ENCODE measurements at regions not wholly inside any gene's neighbourhood (a gene's known extent, or its start where the extent isn't known, plus 50 kb on each side); places are given as distances from the start of the nearest gene placed in this dataset.

GRCh38 chr14:97902630-97903029, 1105.4 kb downstream of the VRK1 start:
- no peak overlapping the region for H3K4me3 Mint-ChIP-seq
- H3K4me1 Mint-ChIP-seq (ENCODE audit: low read depth): no peaks in the 10 kb centered on the region
- no peak overlapping the region for H3K27ac Mint-ChIP-seq
- no peaks in the 10 kb centered on the region for H3K36me3 Mint-ChIP-seq (ENCODE audit: low read depth)
- no peaks in the 10 kb centered on the region; the same call in 1 of the 2 replicates for H3K27me3 Mint-ChIP-seq (ENCODE audit: insufficient read depth)
- no peak for TF ChIP-seq CTCF (IDR thresholded peaks at IDR 0.05)
- peaks cover 46% of the 10 kb centered on the region for H3K9me3 Mint-ChIP-seq
- DNase-seq: no peak

- Mint-ChIP-seq H3K27me3 (ENCODE audit: insufficient read depth) (no peaks in the 10 kb centered on the region; the same call in 1 of the 2 replicates), H3K9me3 (peaks cover 41% of the 10 kb centered on the region), H3K4me1 (ENCODE audit: low read depth) (no peaks in the 10 kb centered on the region), H3K4me3 (no peak overlapping the region), H3K27ac (no peak overlapping the region), H3K36me3 (ENCODE audit: low read depth) (no peaks in the 10 kb centered on the region)
- no peak for DNase-seq
- TF ChIP-seq CTCF (IDR thresholded peaks at IDR 0.05): no peak
Measured at GRCh38 chr14:97903821-97904220, 1106.6 kb downstream of the VRK1 start.

DNA sequence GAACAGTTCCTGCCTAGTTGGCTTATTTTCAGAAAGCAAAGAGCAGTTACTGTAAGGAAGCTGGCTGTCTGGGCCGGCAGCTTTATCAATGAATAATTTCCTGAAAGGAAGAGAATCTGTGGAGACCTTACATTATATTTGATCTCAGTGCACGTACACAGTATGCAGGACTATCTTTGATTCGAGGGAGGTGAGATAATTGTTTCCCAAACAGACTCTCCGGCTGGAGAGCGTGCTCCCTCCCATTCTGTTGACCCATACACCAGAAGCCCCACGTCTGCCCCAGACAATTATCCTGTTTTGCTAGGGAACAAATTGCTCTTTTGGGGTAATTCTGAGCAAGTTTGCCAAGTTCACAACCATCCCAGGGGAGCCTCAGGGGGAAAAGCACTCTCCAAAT, 1115.0 kb downstream of the VRK1 start:
- no peak overlapping the region for H3K4me3 Mint-ChIP-seq
- H3K9me3 Mint-ChIP-seq: peaks cover 49% of the 10 kb centered on the region
- H3K27me3 Mint-ChIP-seq (ENCODE audit: insufficient read depth): peaks cover 3% of the 10 kb centered on the region; the same call in 1 of the 2 replicates
- H3K36me3 Mint-ChIP-seq (ENCODE audit: low read depth): no peaks in the 10 kb centered on the region
- no peak overlapping the region for H3K27ac Mint-ChIP-seq
- TF ChIP-seq CTCF (IDR thresholded peaks at IDR 0.05): no peak
- no peak for DNase-seq
- H3K4me1 Mint-ChIP-seq (ENCODE audit: low read depth): no peaks in the 10 kb centered on the region

DNA sequence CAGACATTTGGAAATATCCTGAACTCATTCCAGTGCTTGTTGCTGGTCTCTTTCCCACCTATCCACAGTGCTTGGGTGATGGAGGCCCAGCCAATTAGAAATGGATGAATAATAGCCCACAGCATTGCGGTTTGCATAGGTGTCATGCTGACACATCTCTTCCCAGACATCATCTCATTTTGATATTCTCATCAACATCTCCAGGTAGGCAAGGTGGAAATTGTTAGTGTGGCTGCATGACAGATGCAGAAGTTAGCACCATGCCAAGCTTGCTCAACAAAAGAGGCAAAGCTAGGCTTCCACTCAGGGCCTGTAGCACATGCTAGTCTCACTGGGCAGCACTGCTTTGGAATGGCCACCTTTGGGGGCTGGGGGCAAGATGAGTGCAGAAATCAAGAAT, 1118.9 kb downstream of the VRK1 start:
- H3K27ac Mint-ChIP-seq: no peak overlapping the region
- H3K36me3 Mint-ChIP-seq (ENCODE audit: low read depth): no peaks in the 10 kb centered on the region
- no peak for DNase-seq
- no peaks in the 10 kb centered on the region for H3K4me1 Mint-ChIP-seq (ENCODE audit: low read depth)
- H3K9me3 Mint-ChIP-seq: peaks cover 74% of the 10 kb centered on the region
- peaks cover 3% of the 10 kb centered on the region; the same call in 1 of the 2 replicates for H3K27me3 Mint-ChIP-seq (ENCODE audit: insufficient read depth)
- TF ChIP-seq CTCF (IDR thresholded peaks at IDR 0.05): no peak
- H3K4me3 Mint-ChIP-seq: no peak overlapping the region

GRCh38 chr14:97916669-97917568, 1119.7 kb downstream of the VRK1 start:
- no peak for TF ChIP-seq CTCF (IDR thresholded peaks at IDR 0.05)

More at GRCh38 chr14:97916669-97917568, 1119.7 kb downstream of the VRK1 start:
- Mint-ChIP-seq H3K27ac (no peak overlapping the region), H3K27me3 (ENCODE audit: insufficient read depth) (peaks cover 3% of the 10 kb centered on the region; the same call in 1 of the 2 replicates), H3K9me3 (peaks cover 71% of the 10 kb centered on the region), H3K36me3 (ENCODE audit: low read depth) (no peaks in the 10 kb centered on the region), H3K4me3 (no peak overlapping the region), H3K4me1 (ENCODE audit: low read depth) (no peaks in the 10 kb centered on the region)
- DNase-seq: no peak
